Fibroblast of skin of scalp (primary cell): ENCODE measurements at regions not wholly inside any gene's neighbourhood (a gene's known extent, or its start where the extent isn't known, plus 50 kb on each side); places are given as distances from the start of the nearest gene placed in this dataset.

Experiments
- DNase-seq: peaks from one replicate; pipeline ENCODE4 v3.0.0-alpha.2; 2013

DNA sequence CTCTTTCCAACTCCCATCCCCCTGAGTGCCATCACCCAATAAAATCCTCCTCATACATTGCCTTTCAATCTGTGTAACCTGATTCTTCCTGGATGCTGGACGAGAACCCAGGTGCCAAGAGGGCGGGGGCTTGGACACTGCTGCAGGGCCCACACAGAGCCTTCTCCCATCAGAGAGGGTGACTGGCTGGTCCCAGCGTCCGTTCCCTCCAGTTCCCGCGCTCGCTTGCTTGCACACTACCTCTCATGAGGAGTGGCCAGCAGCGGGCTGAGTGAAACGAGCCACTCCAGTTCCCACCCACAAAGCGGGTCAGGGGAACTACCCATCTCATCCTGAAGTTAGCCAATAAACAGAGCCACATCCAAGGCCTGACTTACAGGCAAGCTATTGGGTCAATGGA lies 602.6 kb upstream of the ADAMTS16 start:
- DNase-seq, result no peak

DNA sequence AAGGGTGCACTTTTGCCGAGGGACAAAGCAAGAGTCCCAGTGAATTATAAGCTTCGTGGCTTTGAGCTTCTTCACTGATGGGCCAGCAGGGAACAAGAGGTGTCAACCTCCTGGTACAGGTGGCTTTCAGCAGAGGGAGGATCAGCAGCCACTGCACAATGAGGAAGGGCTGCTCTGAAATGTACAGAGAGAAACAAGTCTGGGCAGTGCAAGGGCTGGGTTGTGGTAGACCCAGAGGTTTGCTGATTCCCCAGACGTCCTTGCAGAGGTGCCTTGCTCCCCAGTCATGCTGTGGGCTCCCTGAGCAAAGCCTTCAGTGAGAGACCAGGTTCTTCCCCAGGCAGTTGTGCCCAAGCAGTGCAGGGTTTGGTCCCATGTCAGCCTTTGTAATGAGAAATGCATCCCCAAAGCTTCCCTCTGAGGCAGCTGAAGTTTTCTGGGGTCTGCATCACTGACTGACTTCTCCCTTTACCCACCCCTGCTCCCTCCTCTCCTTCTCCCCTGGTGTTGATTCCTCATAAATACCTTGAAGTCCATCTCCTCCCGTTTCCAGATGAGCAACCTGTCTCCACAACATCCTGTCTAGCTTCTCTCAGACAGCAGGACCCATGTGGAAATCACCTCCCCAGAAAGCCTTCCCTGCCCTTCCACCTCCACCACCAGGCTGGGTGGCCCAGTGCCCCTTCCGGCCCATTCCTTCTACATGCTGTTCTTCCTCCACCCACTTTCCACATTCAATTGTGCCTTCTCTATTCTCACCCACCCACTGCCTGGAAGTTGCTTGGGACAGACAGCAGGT lies 599.6 kb upstream of the ADAMTS16 start:
- DNase-seq, result no peak

DNA sequence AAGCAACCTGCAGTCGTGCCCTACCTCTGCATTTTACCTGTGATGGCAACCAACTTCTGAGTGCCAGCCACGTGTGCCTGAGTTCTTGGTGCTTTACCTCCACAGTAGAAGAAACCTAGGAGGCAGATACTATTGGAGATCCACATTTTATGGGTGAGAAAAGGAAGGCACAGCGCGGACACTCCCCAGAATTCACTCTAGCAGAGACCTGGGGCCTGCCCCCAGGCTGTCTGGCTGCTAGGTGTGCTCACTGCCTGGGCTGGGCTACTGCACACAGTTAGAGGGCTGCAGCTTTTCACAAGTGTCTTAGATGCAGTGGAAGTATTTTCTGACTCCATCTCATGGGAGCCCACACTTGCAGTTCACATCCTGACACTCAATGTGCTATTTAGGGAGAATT lies 598.8 kb upstream of the ADAMTS16 start:
- DNase-seq, result no peak

DNA sequence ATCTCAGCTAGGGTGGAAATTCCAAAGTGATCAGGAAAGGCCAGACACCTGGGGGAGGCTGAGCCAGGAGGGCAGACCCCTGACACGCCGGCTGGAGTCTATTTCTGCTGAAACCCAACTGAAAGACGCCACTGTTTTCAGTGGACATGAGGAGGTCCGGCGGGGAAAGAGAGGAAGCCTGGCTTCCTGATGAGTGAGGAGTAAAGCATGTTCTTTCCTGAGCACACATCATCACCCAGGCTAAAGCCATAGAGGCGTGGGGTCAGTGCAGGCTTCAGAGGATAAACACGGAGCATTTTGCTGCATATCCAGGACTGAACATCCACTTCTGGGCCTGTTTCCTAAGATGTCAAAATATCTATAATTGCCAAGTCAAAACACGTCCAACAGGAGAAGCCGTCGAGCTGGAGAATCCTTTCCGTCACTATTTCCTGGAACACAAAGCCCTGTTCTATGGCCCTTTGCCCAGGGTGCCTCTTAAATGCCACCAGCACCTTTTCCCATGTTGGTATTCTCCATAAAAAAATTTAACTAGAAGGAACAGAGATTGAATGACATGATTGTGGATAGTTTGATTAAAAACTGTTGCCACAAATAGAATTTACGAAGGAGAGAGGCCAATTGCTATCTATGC lies 597.9 kb upstream of the ADAMTS16 start:
- no peak for DNase-seq

DNA sequence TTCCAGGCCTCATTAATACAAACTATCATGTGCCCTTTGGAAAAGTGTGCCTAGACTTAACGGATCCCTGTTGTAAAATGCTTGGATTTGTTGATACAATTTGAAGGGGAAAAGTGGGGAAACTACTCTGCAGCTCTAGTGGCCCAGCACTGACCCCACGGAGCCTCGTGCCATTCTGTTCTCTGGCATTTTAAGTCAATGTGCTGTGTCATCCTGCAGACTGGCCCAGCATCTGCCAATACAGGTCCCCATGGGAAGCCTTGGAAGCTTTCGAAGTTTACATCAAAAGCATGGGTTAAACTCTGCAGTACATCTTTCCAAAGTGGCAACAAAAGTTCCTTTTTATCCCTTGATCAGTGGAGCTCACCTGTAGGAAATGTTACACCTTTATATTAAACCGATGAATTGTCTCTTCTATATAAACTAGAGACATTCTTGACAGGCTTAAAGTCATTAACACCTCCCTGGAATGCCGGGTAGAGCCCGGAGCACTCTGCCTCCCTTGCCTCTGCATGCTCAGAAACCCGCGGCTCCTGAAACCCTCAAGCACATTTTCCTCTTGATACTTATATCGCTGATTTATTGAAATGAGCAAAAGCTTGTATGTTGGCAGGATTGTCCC lies 596.0 kb upstream of the ADAMTS16 start:
- no peak for DNase-seq

DNA sequence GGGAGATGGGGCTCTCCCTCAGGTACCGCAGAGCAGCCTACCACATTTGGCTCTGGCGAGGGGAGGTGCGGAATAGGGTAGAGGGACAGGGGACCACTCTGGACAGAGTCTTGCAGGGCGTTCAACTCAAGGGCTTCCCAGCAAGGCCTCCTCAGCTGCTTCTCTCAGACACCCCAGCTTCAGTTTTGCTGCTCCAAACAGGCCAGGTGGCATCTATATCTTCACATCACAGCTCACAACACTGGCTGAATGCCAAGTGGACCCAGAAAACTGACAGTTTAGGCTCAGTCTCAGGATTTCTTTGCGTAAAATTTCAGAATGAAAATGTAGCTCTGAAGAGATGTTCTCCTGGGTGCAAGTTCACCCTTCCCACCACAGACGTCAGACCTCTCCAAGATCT lies 592.6 kb upstream of the ADAMTS16 start:
- DNase-seq, result no peak

DNA sequence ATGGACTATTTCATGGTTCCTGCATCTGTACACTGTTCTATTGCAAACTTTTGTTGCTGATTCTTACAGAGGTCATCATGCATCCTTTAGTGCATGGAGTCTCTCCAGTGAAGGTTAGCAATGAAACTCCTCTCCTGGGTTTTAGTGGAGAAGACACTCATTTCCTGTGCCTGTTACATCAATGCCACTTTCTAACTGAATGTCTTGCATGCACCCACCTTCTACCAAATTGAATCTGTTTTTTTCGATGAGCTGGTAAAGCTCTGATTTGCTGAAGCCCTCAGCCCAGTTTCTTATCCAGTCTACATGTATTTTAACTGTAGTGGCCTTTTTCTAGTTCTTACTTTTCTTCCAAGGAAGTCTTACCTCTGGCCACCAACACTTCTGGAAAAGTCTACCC lies 591.8 kb upstream of the ADAMTS16 start:
- no peak for DNase-seq

DNA sequence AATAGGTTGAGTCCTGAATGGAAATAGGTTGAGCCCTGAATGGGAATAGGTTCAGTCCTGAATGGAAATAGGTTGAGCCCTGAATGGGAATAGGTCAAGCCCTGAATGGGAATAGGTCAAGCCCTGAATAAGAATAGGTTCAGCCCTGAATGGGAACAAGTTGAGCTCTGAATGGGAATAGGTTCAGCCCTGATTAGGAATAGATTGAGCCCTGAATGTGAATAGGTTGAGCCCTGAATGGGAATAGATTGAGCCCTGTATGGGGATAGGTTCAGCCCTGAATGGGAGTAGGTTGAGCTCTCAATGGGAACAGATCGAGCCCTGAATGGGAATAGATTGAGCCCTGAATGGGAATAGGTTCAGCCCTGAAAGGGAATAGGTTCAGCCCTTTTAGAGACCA lies 590.8 kb upstream of the ADAMTS16 start:
- no peak for DNase-seq

DNA sequence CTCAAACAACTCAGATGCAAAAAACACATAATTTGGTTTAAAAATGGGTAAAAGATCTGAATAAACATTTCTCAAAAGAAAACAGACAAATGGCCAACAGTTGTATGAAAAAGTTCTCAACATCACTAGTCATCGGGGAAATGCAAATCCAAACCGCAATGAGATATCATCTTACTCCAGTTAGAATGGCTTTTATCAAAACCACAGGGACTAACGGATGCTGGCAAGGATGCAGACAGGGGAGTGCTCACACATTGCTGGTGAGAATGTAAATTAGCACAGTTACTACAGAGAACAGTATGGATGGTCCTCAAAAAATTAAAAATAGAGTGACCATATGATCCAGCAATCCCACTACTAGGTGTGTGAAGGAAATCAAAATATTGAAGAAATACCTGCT lies 589.1 kb upstream of the ADAMTS16 start:
- DNase-seq, result peak; percentile 70

DNA sequence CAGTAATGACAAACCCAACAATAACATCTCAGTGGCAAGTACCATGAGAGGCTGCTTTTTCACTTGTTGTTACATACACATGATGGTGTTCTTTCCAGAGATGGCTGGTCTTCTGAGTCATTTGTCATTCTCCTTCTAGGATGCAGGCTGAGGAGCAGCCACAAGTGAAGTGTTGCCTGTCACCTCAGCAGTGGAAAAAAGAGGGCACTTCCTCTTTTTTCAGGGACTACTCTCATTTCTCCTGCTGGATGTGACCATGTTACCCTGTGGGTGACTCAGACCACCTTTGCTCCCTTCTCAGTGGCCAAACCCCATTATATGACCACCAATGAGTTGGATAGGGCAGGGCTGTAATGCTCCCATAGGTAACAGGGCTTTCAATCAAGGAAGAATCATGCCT lies 587.0 kb upstream of the ADAMTS16 start:
- no peak for DNase-seq

DNA sequence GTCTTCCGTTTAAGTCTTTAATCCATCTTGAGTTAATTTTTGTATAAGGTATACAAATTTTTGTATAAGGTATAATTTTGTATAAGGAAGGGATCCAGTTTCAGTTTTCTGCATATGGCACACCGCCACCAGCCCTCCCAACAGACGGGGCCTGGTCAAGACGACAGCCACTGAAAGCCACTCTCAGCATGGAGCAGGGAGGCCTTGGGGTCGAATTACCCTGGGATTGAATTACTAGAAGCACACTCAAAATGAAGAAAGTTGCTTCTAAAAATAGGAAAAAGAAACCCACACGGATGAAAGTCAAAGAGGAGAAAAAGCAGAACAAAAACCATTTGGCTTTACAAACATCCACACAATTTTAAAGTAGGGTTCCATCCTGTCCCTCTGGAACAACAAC lies 586.2 kb upstream of the ADAMTS16 start:
- DNase-seq, result peak; percentile 42

DNA sequence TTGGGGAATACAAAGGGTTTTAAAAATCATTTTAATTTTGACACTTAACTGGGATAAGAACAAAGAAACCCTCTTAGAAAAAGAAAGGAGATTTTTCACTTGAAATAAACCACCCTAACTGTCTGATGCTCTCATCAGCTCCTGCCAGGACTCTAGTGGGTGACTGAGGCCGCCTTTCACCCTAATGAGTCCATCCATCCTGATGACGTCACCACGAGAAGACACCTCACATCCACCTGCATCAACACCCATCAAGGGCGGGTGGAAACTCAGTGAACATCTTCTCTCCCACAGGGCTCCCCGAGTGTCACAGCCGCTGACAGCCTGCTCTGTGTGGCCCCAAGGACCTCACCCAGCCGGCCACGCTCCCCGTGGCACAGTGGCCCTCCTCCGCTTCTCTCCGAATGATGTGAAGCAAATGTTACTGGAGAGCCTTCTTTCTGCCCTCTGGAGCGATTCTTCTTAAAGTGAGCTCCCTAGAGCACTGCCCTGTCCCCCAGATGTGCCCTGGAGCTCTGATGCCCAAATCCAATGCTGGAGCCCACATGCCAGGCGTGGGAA lies 584.3 kb upstream of the ADAMTS16 start:
- no peak for DNase-seq

DNA sequence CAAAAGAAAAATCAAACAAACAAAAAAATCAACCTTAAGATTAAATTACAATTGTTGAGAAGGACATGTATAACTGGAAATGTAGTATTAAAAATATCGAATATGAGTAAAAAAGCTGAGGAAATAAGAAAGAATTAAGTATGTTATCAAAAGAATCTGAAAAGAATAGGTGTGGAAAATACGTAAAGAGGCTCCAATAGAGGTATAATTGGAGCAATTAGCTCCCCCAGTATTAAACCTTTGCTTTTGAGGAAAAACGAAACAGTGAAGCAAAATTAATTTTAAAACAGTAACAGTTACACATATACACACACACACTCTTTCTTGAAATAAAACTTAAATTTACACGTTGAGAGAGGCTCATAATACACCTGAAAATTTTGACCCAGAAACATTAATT lies 578.7 kb upstream of the ADAMTS16 start:
- DNase-seq, result no peak

DNA sequence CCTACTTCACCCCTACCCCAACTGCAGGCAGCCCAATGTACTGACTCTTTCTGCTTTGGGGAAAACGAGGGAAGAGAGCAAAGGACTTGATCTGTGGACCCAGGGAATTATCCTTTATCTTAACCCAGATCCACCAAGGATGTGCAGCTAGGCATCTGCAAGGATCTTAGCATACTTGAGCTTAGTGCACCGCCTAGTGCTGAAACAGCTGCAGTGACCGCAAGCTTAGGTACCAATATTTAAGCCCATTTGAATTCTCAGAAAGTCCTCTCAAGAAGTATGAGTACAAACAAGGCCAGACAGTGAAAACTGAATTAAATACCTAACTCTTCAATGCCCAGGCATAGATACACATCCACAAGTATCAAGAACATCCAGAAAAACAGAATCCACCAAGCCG lies 576.7 kb upstream of the ADAMTS16 start:
- DNase-seq, result peak; percentile 67

DNA sequence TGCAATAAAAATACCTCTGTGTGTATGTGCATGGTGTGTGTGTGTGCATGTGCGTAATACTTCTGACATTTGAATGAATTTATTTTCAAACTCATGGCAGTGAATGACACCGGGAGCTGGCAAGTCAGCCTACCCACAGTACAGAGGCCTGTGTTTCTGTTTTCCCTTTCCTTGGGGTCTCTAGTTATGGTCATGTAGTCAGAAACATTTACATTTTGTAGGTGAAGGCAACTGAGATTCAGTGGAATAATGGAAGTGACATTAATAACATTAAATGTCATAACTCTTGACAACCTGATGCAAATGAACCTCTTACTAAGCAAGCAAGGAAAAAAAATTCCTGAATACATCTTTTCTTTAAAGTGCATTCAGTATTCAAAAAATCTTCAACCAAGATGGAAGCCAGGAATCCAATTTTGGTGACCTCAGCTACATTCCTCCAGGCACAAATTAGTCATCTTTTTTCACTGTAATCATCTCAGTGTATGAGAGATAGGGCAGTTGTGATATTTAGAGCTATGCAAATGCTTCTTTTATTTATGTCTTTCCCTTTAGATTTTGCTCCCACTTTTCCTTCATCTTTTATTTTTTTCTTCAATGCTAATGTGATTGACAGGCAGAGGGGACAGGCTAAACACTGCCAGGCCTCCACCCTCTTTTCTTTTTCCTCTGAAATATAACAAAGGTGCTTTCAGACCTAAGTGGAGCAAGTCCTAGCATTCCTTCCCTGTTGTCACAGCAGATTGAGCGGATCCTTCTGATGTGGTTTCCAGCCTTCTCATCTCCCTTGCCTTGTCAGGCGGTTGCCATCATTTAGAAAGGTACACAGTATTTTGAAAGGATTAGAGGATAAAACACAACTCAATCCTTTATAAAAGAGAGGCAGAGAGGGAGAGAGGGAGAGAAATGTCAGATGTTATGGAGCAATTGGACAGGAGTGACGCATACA lies 569.8 kb upstream of the ADAMTS16 start:
- DNase-seq, result peak; percentile 72

DNA sequence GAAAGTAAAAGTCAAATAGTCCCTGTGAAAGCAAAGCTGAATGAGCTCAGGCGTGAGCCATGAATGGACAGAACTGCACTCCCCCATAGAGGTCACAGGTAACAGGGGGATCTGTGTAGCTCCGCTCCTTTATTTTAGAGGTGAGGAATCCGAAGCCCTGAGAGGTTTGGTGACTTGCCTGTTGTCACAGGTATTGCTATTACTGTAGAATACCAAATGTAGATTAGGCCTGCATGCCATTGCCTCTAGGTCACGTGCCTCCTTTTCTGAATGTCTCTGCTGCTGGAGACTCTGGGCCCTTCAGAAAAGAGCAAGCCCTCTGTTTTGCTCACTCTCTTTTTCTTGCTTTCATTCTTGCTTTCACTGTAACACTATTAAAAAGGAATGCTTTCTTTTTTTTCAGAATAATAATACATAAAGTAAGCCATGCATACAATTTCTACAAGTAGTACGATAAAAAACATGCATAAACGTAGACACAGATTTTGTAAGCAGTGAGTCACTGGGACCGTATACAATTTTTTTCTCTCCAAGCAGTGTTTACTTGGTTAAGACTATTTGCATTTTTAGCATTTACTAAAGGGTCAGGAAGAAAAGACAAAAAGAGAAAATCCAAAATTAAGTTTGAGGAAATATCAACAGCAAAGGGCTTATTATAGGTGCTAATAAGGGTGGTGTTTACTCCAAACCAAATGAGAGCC lies 568.7 kb upstream of the ADAMTS16 start:
- peak; percentile 31 for DNase-seq

DNA sequence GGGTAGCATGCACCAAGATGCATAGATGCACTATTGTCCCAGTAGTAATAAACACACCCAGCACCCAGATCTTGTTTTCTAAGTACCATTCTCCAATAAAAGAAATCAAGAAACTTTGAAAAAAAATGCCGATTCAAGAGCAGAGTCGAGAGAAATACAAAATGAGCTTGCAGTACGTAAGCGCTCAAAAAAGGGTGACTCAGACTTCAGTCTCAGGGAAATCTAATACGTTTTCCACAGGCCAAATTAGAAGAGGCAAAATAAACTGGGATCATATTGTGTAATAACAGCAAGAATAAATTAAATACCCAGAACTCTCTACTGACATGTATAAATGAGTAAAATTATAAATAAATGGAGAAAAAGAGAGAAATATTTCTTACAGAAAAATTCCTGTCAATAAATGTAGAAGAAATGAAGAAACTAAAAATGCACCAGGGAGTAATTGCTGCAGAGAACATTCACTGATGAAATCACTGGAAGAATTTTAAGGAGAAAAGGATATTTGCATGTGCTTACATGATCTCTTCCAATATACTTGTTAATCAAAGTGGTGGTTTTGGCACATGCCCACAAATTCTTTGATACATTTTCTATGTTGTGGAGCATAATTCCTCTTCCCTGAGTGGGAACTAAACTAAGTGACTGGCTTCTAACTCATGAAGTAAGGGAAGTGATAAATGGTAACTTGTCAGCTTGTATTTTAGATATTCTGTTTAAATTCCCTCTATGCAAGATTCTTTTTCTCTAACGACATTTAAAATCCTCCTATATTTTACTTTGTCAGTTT lies 567.6 kb upstream of the ADAMTS16 start:
- DNase-seq, result peak; percentile 72

DNA sequence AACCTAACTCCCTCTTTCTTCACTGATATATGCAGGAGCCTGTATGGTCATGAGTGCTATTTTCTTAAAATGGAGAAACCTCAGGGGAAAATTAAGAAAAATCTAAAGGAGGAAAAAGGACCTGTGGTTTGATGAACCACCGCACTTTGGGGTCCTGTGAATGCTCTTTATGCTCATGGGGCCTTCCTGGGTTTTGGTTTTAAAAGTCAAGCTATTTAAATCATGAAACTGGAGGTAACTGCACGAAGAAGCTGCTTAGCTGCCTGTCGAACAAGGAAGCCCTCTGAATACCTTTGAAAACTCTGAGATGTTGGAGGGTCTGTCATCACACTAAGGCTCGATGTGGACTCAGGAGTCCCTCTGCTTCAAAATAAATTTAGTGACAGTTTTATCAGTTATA lies 564.5 kb upstream of the ADAMTS16 start:
- DNase-seq, result no peak

DNA sequence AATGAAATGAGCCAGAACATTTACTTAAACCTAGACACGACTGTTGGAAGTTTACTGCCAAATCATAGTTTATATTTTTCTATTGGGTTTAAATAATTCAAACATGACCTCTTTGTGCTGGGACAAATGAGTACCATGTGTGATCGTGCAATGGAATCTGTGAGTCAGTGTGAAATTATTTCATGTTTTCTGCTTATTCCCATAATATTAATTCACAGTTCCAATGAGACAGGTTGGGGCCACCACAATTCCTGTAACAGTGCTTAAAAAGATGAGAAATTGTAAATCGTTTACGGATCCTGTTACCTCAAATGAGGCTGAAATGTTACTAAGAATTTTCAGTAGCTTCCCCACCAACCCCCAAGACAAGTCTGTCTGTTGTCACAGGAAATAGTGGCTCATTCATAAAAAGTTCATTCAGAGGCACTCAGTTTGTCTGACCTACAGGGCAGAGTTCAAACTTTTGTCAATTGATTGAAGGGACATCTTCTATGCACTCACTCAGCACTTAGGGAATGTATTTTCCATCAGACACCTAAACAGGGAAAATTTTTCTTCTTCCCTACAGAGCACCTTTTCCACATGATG lies 563.9 kb upstream of the ADAMTS16 start:
- peak; percentile 94 for DNase-seq

DNA sequence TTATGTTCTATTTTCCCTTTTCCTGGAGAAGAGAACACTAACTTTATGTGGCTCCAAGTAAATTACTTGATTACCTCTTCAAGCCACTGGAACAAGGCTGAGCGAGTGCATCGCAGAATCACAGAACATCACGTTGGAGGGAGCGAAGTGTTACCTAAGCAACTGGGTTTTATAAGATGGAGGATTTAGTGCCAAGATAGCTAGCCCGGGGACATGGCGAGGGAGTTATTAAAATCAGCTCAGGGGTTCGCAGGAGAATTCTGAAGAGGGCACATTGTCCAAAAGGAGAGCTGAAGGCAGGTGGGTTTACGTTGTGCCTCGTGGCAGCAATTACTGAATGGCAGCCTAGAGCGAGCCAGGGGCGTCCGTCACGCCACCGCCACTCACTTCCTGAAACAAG lies 563.2 kb upstream of the ADAMTS16 start:
- no peak for DNase-seq

DNA sequence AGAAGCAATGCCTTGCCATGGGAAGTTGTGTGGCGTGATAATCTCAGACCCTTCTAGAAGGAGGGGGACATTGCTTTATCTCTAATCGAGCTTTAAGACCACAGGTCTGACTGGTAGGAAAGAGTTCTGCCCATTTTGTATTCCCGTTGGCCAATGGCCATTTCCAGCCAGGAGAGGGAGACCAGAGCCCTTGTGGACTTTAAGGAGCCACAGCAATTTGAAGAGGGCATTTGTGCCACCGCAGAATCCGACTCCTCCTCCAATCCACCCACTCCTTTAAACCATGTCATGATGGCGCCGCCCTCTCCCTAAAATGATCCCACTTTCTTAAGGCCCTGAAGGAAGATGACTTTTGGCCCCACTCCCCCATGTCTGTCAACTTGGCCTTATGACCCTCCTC lies 560.5 kb upstream of the ADAMTS16 start:
- no peak for DNase-seq
